B cell (primary cell): ENCODE measurements at regions not wholly inside any gene's neighbourhood (a gene's known extent, or its start where the extent isn't known, plus 50 kb on each side); places are given as distances from the start of the nearest gene placed in this dataset.

Experiments
- ATAC-seq: fragments of 200-7000 bp; cut with Tn5 transposase; one replicate; pipeline ENCODE4 v1.10.0; 2021; ENCODE audit warnings: low read depth, mild to moderate bottlenecking, moderate number of reproducible peaks, moderate library complexity
- CTCF ChIA-PET: fragments of 350-600 bp; sonication (Branson Sonifier 250); formaldehyde crosslinking; loops from one replicate; lab custom pipeline; 2021; ENCODE audit warnings: antibody characterized with exemption, inconsistent platforms; lab: Charles Lee
- POLR2A ChIA-PET: fragments of 350-600 bp; sonication (Branson Sonifier 250); formaldehyde crosslinking; loops from one replicate; lab custom pipeline; 2021; ENCODE audit warnings: antibody characterized with exemption; lab: Charles Lee
- DNase-seq: peaks from one replicate; pipeline ENCODE4 v3.0.0; 2013
- H2AFZ ChIP-seq: 2 replicates; pipeline ENCODE4 v1.6.1; 2012; ENCODE audit warnings: mild to moderate bottlenecking, low read depth, low read length; ENCODE audit not compliant: insufficient read depth, poor library complexity, severe bottlenecking
- H3K27ac ChIP-seq, 2 donors: 1 replicate in 1 of 2; 2 replicates in 1 of 2; pipeline ENCODE4 v1.5.1; 2012 to 2013; ENCODE audit warnings: low read length in 2 of 2, mild to moderate bottlenecking in 2 of 2, moderate library complexity in 1 of 2
- H3K27me3 ChIP-seq, 4 experiments: fragments of 200-600 bp in 1 of 4; sonication (generic) in 1 of 4; replicated peaks in 1 of 4; 1 replicate in 2 of 4; 2 replicates in 2 of 4; pipeline versions ENCODE4 v1.6.1 to v1.7.0; 2013 to 2016; ENCODE audit warnings: low read length in 3 of 4, mild to moderate bottlenecking in 2 of 4, mixed read lengths in 1 of 4, moderate library complexity in 1 of 4; ENCODE audit not compliant: insufficient read depth in 4 of 4, control insufficient read depth in 3 of 4; ENCODE audit errors: control extremely low read depth in 1 of 4
- H3K36me3 ChIP-seq, 2 experiments: replicated peaks in 1 of 2; 1 replicate in 1 of 2; 2 replicates in 1 of 2; pipeline versions ENCODE4 v1.6.1 to v1.7.1; 2013; ENCODE audit warnings: low read length in 1 of 2; ENCODE audit not compliant: insufficient read depth in 2 of 2, control insufficient read depth in 1 of 2; ENCODE audit errors: control extremely low read depth in 1 of 2, extremely low read depth in 1 of 2
- H3K4me1 ChIP-seq, 2 donors: fragments of 200-600 bp in 1 of 2; sonication (generic) in 1 of 2; 1 replicate in 1 of 2; 2 replicates in 1 of 2; pipeline versions ENCODE4 v1.5.1 to v1.6.1; 2013 to 2017; ENCODE audit warnings: low read length in 2 of 2; ENCODE audit not compliant: control insufficient read depth in 2 of 2, insufficient read depth in 2 of 2
- H3K4me2 ChIP-seq: replicated peaks from 2 replicates; pipeline ENCODE3; 2012; ENCODE audit warnings: mild to moderate bottlenecking, low read depth, low read length; ENCODE audit not compliant: poor library complexity, severe bottlenecking
- H3K4me3 ChIP-seq, 5 experiments: fragments of 200-600 bp in 1 of 5; sonication (generic) in 1 of 5; 1 replicate in 3 of 5; 2 replicates in 2 of 5; pipeline versions ENCODE4 v1.5.1 to v1.7.0; 2011 to 2016; ENCODE audit warnings: low read length in 4 of 5, mild to moderate bottlenecking in 4 of 5, low read depth in 2 of 5, control low read depth in 1 of 5, moderate library complexity in 1 of 5; ENCODE audit not compliant: insufficient read depth in 1 of 5; ENCODE audit errors: control extremely low read depth in 1 of 5, extremely low read depth in 1 of 5
- H3K79me2 ChIP-seq: fragments of 200-600 bp; sonication (generic); one replicate; pipeline ENCODE4 v1.6.0; 2016; ENCODE audit warnings: low read length; ENCODE audit not compliant: control insufficient read depth, insufficient read depth
- H3K9ac ChIP-seq: fragments of 200-600 bp; sonication (generic); 2 replicates; pipeline ENCODE4 v1.6.1; 2017; ENCODE audit warnings: mild to moderate bottlenecking, low read length, moderate library complexity
- H3K9me3 ChIP-seq, 3 donors: one replicate each; pipeline versions ENCODE4 v1.6.1 to v1.7.1; 2013; ENCODE audit warnings: low read length in 2 of 3; ENCODE audit not compliant: control insufficient read depth in 2 of 3, insufficient read depth in 1 of 3; ENCODE audit errors: control extremely low read depth in 1 of 3
- H4K20me1 ChIP-seq: 2 replicates; pipeline ENCODE4 v1.6.0; 2012; ENCODE audit warnings: mild to moderate bottlenecking, low read length; ENCODE audit not compliant: insufficient read depth, control insufficient read depth, poor library complexity, severe bottlenecking
- H3K27ac Mint-ChIP-seq: one replicate; pipeline ENCODE4 v1.8.0; 2021; ENCODE audit warnings: mixed read lengths
- H3K27me3 Mint-ChIP-seq: one replicate; pipeline ENCODE4 v1.8.0; 2021; ENCODE audit warnings: mixed read lengths
- H3K4me1 Mint-ChIP-seq: one replicate; pipeline ENCODE4 v1.8.0; 2021; ENCODE audit warnings: mixed read lengths
- H3K4me3 Mint-ChIP-seq: one replicate; pipeline ENCODE4 v1.8.0; 2021; ENCODE audit warnings: mixed read lengths
- H3K9me3 Mint-ChIP-seq: one replicate; pipeline ENCODE4 v1.8.0; 2022; ENCODE audit warnings: mixed read lengths; ENCODE audit not compliant: insufficient read depth
- CTCF ChIP-seq: fragments of 200-600 bp; IDR thresholded peaks from one replicate; pipeline ENCODE4 v1.8.0; 2022; ENCODE audit warnings: antibody characterized with exemption, mild to moderate bottlenecking
- EZH2 ChIP-seq: IDR thresholded peaks from 2 replicates; pipeline ENCODE4 v1.6.1; 2012; ENCODE audit warnings: borderline replicate concordance, low read depth, mild to moderate bottlenecking, moderate library complexity, low read length; ENCODE audit not compliant: insufficient read depth, poor library complexity, severe bottlenecking
- WGBS: methylation state at CpG from one replicate; pipeline ENCODE4 v1.1.5; 2013; ENCODE audit warnings: missing lambda C conversion rate; ENCODE audit not compliant: insufficient coverage; 5-methylcytosine and 5-hydroxymethylcytosine counted together
- intact Hi-C: fragments of 100-400 bp; cut with micrococcal nuclease; formaldehyde crosslinking; loops from one replicate; pipeline ENCODE4 v1.10.0; 2022

- no peak for ATAC-seq
- Mint-ChIP-seq H3K9me3 (no peaks in the 10 kb centered on the region), H3K4me1 (no peaks in the 10 kb centered on the region), H3K27ac (no peak overlapping the region), H3K27me3 (no peaks in the 10 kb centered on the region), H3K4me3 (no peak overlapping the region)
- Histone ChIP-seq H3K79me2 (no peaks in the 10 kb centered on the region), H3K27me3 (no peaks in the 10 kb centered on the region), H3K27ac (no peak overlapping the region), H2AFZ (no peak overlapping the region), H3K9ac (no peak overlapping the region), H3K4me1 (no peaks in the 10 kb centered on the region), H3K36me3 (no peaks in the 10 kb centered on the region), H3K4me3 (no peak overlapping the region), H4K20me1 (no peaks in the 10 kb centered on the region), H3K9me3 (no peaks in the 10 kb centered on the region), H3K4me2 (no peak overlapping the region)
- ChIA-PET POLR2A (no interaction called here), CTCF (no interaction called here)
- WGBS = no CpG with 5 or more reads among the region's 4 CpGs
- intact Hi-C loops = no loop called here
- no peak for TF ChIP-seq EZH2
- DNase-seq = no peak
Measured at GRCh38 chrX:106436691-106437090, 175.1 kb upstream of the RADX start.

GRCh38 chrX:106437407-106437806 is 174.4 kb upstream of the RADX start:
- Histone ChIP-seq H3K4me2 (no peak overlapping the region), H3K27me3 (no peaks in the 10 kb centered on the region), H2AFZ (no peak overlapping the region), H3K4me3 (no peak overlapping the region), H4K20me1 (no peaks in the 10 kb centered on the region), H3K9me3 (no peaks in the 10 kb centered on the region), H3K4me1 (no peaks in the 10 kb centered on the region), H3K36me3 (no peaks in the 10 kb centered on the region), H3K9ac (no peak overlapping the region), H3K27ac (no peak overlapping the region), H3K79me2 (no peaks in the 10 kb centered on the region)
- no peak for TF ChIP-seq EZH2
- TF ChIP-seq CTCF = no peak
- Mint-ChIP-seq H3K27me3 (no peaks in the 10 kb centered on the region), H3K4me1 (no peaks in the 10 kb centered on the region), H3K27ac (no peak overlapping the region), H3K9me3 (no peaks in the 10 kb centered on the region), H3K4me3 (no peak overlapping the region)
- DNase-seq (no peak), ATAC-seq (no peak)
- intact Hi-C loops = no loop called here
- 52% methylated on average over 3 of the region's 3 CpGs for WGBS
- CTCF ChIA-PET = interaction anchor here (0.7 kb wide), 1 partner anchor 1627 kb away, joined by 4 read pairs; no protein-coding TSS in a partner anchor
- POLR2A ChIA-PET = no interaction called here
